ENCODE measurements at regions not wholly inside any gene's neighbourhood (a gene's known extent, or its start where the extent isn't known, plus 50 kb on each side); places are given as distances from the start of the nearest gene placed in this dataset.

DNA sequence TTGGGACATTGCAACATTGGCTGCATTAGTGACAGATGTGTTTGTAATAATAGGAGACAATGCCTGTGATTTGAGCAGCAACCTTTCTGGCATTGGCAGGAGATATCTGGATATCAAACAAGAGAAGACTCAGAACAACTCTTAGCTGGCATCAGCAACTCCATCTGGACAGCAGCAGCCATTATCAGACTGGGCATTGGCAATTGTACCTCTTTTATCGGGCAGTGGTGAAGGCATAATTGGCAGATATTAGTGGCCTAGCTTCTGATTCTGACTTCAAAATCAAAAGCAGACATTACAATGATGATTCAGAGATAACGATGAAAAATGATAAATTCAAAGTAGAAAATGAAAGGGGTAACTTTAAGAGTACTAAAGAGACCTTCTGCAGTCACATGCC lies 1193.7 kb downstream of the EFNB2 start:
- Mint-ChIP-seq H3K27me3 (peaks cover 4% of the 10 kb centered on the region), H3K36me3 (ENCODE audit: low read depth) (no peaks in the 10 kb centered on the region), H3K27ac (no peak overlapping the region), H3K9me3 (no peaks in the 10 kb centered on the region), H3K4me3 (no peak overlapping the region), H3K4me1 (ENCODE audit: low read depth) (peaks cover 14% of the 10 kb centered on the region)
- no peak for DNase-seq

DNA sequence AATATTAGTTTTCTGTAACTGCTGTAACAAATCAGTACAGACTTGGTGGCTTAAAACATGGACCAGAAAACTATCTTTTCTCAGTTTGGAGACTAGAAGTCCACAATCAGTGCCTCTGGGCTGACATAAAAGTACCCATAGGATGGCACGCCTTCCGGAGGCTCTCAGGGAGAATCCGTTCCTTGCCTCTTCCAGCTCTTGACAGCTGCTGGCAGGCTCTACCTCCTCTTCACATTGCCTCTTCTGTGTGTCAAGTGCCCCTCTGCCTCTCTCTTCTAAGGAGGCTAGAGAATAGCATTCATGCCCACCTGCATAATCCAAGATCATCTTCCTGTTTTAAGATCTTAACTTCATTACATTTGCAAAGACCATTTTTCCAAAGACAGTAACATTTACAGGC lies 1194.2 kb downstream of the EFNB2 start:
- H3K4me3 Mint-ChIP-seq = no peak overlapping the region

DNA sequence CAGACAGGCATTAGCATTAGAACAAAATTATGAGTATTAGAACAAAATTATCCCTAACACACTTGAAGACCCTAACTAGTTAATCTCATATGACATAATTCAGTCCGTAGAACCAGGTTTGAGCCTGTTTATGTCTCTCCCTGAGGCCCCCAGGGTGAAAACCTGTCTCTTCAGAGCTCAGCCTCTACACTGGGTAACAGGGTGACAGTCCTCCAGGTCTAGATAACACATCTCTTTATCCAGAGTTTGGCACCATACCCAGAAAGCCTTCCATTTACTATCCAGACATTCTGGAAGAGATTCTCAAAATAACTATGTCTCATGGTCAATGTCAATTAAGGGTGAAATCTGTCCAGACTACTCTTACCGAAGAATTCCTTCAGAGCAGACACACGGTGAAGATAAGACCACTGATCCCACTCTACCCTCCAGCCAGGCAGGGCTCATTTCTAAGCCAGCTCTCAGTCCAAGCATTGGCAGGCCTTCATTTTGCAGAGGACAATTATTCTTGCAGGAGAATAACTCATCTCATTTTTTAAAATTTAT lies 1195.3 kb downstream of the EFNB2 start:
- H3K4me3 Mint-ChIP-seq = no peak overlapping the region
- no peaks in the 10 kb centered on the region for H3K36me3 Mint-ChIP-seq (ENCODE audit: low read depth)
- H3K9me3 Mint-ChIP-seq = no peaks in the 10 kb centered on the region
- H3K27me3 Mint-ChIP-seq = peaks cover 4% of the 10 kb centered on the region
- H3K27ac Mint-ChIP-seq = no peak overlapping the region
- no peak for DNase-seq
- peaks cover 14% of the 10 kb centered on the region for H3K4me1 Mint-ChIP-seq (ENCODE audit: low read depth)

More for the DNA sequence above, 1194.2 kb downstream of the EFNB2 start:
- Mint-ChIP-seq H3K4me1 (ENCODE audit: low read depth) (peaks cover 14% of the 10 kb centered on the region), H3K27me3 (peaks cover 4% of the 10 kb centered on the region), H3K9me3 (no peaks in the 10 kb centered on the region), H3K27ac (no peak overlapping the region), H3K36me3 (ENCODE audit: low read depth) (no peaks in the 10 kb centered on the region)
- DNase-seq = no peak

DNA sequence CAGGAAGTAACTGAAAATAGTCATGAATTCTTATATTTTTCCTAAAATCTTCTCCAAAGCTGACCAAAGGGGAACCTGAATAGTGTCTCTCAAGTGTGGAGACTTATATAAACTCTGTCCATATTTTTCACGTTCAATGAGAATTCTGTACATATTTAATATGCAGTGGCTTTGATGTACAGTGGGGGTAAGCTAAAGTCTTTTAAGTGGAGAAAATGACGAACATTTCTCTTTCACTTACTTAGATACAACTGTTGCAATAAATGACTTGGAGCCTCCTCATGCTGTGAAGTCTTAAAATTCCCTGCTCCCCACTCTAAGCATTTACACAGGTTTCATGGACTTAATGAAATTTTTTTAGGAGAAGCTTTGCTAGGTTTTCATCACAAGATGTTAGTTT lies 1196.7 kb downstream of the EFNB2 start:
- DNase-seq = no peak
- H3K4me3 Mint-ChIP-seq = peak overlapping the region; percentile 18
- peaks cover 14% of the 10 kb centered on the region for H3K4me1 Mint-ChIP-seq (ENCODE audit: low read depth)
- peaks cover 4% of the 10 kb centered on the region for H3K27me3 Mint-ChIP-seq
- H3K27ac Mint-ChIP-seq = no peak overlapping the region
- H3K9me3 Mint-ChIP-seq = no peaks in the 10 kb centered on the region
- H3K36me3 Mint-ChIP-seq (ENCODE audit: low read depth) = no peaks in the 10 kb centered on the region

DNA sequence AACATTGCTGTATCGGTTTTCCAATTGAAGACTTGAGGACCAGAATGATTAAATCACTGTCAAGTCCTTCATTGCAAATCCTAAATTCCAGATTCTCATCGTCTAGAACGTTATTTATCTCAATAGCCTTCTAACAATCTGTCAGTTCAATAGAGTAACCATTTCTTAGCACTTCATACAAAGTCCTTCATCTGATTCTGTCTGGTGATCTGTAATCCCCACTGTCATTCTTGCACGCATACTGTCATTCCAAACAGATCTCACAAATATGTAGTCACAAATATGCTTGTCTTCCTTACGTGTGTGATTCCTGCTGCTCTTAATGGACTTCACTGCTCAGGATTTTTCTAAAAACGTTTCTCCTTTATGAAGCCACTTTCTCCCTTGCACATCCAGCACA lies 1197.5 kb downstream of the EFNB2 start:
- Mint-ChIP-seq H3K27ac (no peak overlapping the region), H3K4me1 (ENCODE audit: low read depth) (peaks cover 14% of the 10 kb centered on the region), H3K36me3 (ENCODE audit: low read depth) (no peaks in the 10 kb centered on the region), H3K9me3 (no peaks in the 10 kb centered on the region), H3K4me3 (no peak overlapping the region), H3K27me3 (peaks cover 4% of the 10 kb centered on the region)
- no peak for DNase-seq

DNA sequence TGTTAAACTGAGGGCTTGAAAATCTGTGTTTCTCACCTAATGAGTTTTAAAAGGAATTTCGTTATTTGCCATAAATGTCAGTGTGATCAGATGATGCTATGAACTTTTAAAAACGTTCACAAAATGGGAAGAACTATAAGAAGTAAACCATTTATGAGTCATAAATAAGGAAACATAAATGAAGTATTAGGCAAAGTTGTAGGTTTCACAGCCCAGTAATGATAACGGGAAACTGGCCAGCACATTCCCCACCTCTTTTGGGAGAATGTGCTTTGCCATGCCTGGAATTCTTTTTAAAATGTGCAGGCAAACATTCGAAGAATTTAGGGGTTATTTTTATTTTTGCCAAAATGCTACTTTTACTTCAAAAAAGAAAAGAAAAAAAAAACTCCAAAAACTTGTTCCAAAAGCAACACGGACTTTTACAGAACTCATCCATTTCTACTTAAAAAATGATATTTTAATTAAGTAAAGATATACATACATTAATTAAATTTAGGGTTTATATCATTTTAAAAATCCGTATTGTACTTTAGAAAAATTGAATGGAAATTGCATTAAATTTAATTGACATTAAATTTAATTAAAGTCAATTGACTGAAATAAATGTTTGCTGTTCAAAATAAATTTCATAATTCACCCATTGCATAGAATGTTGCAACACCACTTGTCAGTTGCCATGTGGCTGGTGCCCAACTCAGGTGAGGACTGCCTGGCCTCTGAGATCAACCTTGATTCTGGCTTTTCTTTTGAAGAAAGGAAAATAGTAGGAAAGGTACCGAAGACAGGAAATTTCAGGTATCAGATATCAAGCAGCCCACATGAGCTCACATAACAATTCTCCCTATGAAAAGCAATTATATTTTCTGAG lies 1198.5 kb downstream of the EFNB2 start:
- no peak overlapping the region for H3K27ac Mint-ChIP-seq
- peaks cover 4% of the 10 kb centered on the region for H3K27me3 Mint-ChIP-seq
- peaks cover 14% of the 10 kb centered on the region for H3K4me1 Mint-ChIP-seq (ENCODE audit: low read depth)
- DNase-seq = no peak
- no peak overlapping the region for H3K4me3 Mint-ChIP-seq
- no peaks in the 10 kb centered on the region for H3K36me3 Mint-ChIP-seq (ENCODE audit: low read depth)
- no peaks in the 10 kb centered on the region for H3K9me3 Mint-ChIP-seq

DNA sequence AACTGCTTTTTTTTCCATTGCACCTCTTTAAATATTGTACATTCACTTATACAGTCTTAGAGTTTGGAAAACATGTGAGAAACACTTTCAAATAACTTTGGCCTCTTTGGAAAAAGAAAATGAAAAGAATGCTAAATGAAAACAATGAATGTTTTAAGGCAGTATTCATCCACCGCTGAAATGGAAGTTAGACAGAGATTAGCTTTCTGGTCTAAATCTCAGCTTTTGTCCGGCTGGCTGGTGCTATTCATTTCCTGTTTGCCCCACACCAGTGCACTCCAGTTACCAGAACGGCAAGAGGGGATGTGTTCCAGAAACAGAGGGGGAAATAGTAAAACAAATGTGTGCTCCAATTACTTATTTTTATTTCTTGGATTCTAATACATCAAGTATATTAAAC lies 1201.3 kb downstream of the EFNB2 start:
- H3K9me3 Mint-ChIP-seq = peaks cover 7% of the 10 kb centered on the region
- H3K27me3 Mint-ChIP-seq = peaks cover 4% of the 10 kb centered on the region
- DNase-seq = no peak
- H3K27ac Mint-ChIP-seq = no peak overlapping the region
- no peak overlapping the region for H3K4me3 Mint-ChIP-seq
- peaks cover 18% of the 10 kb centered on the region for H3K4me1 Mint-ChIP-seq (ENCODE audit: low read depth)
- no peaks in the 10 kb centered on the region for H3K36me3 Mint-ChIP-seq (ENCODE audit: low read depth)

DNA sequence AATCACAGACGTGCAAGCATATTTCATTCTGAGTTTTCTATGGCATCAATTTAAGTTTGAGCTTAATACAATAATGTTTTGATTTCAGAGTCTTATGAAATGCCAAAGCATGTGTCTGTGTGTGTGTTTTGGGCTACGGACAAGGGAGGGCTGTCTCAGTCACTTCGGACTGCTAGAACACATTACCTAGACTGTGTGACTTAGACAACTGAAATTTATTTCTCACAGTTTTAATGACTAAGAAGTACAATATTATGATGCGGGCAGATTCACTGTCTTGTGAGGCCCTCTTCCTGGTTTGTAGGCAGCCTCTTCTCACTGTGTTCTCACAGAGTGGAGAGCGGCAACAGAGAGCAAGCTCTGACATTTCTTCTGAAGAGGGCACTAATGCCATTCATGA lies 1202.0 kb downstream of the EFNB2 start:
- no peak for DNase-seq
- no peak overlapping the region for H3K4me3 Mint-ChIP-seq

DNA sequence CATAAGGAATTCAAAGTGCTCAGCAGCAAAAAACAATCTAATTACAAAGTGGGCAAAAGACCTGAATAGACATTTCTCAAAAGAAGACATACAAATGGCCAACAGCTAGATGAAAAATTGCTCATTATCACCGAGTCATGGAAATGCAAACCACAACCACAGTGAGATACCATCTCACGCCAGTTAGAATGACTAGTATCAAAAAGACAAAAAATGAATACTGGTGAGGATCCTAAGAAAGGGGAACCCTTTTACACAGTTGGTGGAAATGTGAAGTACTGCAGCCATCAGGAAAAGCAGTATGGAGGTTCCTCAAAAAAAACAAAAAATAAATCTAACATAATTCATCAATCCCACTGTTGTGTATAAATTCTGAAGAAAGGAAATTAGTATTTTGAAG lies 1206.1 kb downstream of the EFNB2 start:
- H3K4me3 Mint-ChIP-seq = no peak overlapping the region
- H3K9me3 Mint-ChIP-seq = peaks cover 7% of the 10 kb centered on the region
- H3K36me3 Mint-ChIP-seq (ENCODE audit: low read depth) = no peaks in the 10 kb centered on the region
- no peaks in the 10 kb centered on the region for H3K27me3 Mint-ChIP-seq
- no peak for DNase-seq
- H3K27ac Mint-ChIP-seq = no peak overlapping the region
- H3K4me1 Mint-ChIP-seq (ENCODE audit: low read depth) = peaks cover 8% of the 10 kb centered on the region

More for the DNA sequence above, 1202.0 kb downstream of the EFNB2 start:
- Mint-ChIP-seq H3K27me3 (peaks cover 4% of the 10 kb centered on the region), H3K9me3 (peaks cover 7% of the 10 kb centered on the region), H3K27ac (no peak overlapping the region), H3K4me1 (ENCODE audit: low read depth) (peaks cover 15% of the 10 kb centered on the region), H3K36me3 (ENCODE audit: low read depth) (no peaks in the 10 kb centered on the region)

DNA sequence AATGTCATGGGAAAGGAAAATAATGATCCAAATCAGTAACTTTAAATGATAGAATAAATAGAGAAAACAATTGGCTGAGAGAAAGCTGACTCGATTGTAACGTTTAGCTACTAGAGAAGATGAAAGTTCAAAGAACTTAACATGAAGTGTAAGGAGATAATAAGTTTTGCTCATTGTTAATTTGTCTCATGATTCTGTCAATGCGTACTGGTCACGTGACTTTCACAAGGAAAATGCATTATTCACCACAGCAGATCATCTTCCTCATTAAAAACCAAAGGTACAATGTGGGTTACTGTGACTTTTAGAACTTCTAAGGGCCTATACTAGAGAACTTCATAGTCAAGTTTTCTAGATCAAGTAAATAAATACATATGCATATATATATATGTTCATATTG lies 1207.2 kb downstream of the EFNB2 start:
- no peak for DNase-seq
- H3K9me3 Mint-ChIP-seq = peaks cover 7% of the 10 kb centered on the region
- H3K27ac Mint-ChIP-seq = no peak overlapping the region
- H3K36me3 Mint-ChIP-seq (ENCODE audit: low read depth) = no peaks in the 10 kb centered on the region
- no peaks in the 10 kb centered on the region for H3K27me3 Mint-ChIP-seq
- no peak overlapping the region for H3K4me3 Mint-ChIP-seq
- peaks cover 8% of the 10 kb centered on the region for H3K4me1 Mint-ChIP-seq (ENCODE audit: low read depth)

DNA sequence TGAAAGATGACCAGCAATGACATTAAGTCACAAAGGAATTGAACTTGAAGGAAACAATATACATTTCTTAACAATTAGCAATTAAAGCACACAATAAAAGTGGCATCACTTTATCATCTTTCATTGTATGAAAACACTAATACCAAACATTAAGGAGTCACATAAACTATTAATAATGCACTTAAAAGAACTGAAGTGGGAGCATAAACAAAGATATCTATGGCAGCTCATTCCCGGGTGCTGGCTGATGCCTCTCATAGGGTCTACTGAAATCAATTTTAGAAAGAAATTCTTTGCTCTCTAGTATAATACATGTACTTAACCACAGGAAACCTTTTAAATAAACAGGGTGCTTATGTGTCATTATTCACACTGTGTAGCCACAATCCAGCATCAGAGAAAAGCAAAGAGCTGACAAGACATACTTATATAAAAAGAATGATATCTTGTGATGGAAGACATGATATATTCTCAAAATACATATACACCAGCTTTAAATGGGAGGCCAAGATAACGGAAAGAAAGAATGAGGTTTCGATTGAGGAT lies 1207.8 kb downstream of the EFNB2 start:
- H3K4me1 Mint-ChIP-seq (ENCODE audit: low read depth) = peaks cover 8% of the 10 kb centered on the region
- no peaks in the 10 kb centered on the region for H3K27me3 Mint-ChIP-seq
- H3K27ac Mint-ChIP-seq = no peak overlapping the region
- no peak overlapping the region for H3K4me3 Mint-ChIP-seq
- H3K9me3 Mint-ChIP-seq = peaks cover 7% of the 10 kb centered on the region
- DNase-seq = no peak
- no peaks in the 10 kb centered on the region for H3K36me3 Mint-ChIP-seq (ENCODE audit: low read depth)

DNA sequence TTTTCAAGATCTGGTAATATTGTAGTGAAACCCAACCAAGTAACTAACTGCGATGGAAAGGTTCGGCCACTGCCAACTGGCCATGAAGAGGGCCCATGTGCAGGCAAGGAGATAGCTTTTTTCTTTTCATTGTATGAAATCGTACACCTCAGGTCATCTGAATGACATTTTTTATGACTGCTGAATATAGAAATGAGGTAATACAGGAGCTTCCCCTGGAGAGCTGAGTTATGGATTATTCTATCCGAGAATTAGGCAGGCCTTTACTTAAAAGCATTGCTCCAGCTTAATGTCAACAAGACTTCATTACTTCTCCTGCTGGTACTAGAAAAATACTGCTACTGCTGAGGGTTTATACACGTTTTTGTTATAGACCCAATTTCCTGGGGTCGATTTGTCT lies 1215.6 kb downstream of the EFNB2 start:
- H3K27ac Mint-ChIP-seq = no peak overlapping the region
- H3K9me3 Mint-ChIP-seq = no peaks in the 10 kb centered on the region
- no peaks in the 10 kb centered on the region for H3K4me1 Mint-ChIP-seq (ENCODE audit: low read depth)
- no peaks in the 10 kb centered on the region for H3K36me3 Mint-ChIP-seq (ENCODE audit: low read depth)
- DNase-seq = no peak
- H3K4me3 Mint-ChIP-seq = no peak overlapping the region
- H3K27me3 Mint-ChIP-seq = no peaks in the 10 kb centered on the region

DNA sequence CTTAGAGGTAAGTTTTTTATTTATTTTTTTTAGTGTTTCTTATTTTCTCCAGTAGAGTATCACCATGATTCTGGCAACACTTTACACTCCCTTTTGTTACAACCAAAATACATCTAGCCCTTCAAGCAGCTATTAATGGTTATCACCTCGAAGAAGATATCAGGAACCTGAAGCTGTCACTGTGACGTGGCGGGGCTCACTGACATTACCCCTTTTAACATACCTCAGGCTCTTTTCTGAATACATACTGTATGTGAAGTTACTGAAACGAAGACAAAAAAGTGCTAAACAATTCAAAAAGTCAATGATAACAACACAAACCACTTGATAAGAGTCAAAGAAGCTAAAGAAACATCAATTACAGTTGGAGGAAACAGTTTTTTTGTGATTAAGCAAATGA lies 1218.7 kb downstream of the EFNB2 start:
- Mint-ChIP-seq H3K9me3 (no peaks in the 10 kb centered on the region), H3K27ac (no peak overlapping the region), H3K4me3 (no peak overlapping the region), H3K4me1 (ENCODE audit: low read depth) (no peaks in the 10 kb centered on the region), H3K27me3 (no peaks in the 10 kb centered on the region), H3K36me3 (ENCODE audit: low read depth) (no peaks in the 10 kb centered on the region)
- DNase-seq = no peak

DNA sequence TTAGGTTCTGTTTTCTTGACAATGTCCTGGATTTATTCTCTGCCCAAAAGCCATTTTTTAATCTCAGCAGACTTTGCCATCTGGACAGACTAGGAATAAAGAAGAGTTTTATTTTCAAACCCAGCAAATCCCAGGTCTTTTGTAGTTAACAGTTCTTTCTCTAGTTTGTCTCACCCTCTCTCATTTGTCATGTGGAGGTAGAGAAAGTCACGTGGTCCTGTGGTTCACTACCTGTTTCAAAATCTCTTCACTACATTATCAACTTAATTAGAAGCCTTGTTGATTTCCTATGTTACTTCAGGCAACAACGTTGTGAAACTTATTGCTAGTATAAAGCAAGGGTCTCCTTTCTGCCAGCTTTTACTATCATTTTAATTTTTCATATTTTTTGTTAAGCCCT lies 1222.6 kb downstream of the EFNB2 start:
- Mint-ChIP-seq H3K27me3 (no peaks in the 10 kb centered on the region), H3K4me3 (no peak overlapping the region), H3K36me3 (ENCODE audit: low read depth) (no peaks in the 10 kb centered on the region), H3K27ac (no peak overlapping the region), H3K4me1 (ENCODE audit: low read depth) (no peaks in the 10 kb centered on the region), H3K9me3 (no peaks in the 10 kb centered on the region)
- no peak for DNase-seq

DNA sequence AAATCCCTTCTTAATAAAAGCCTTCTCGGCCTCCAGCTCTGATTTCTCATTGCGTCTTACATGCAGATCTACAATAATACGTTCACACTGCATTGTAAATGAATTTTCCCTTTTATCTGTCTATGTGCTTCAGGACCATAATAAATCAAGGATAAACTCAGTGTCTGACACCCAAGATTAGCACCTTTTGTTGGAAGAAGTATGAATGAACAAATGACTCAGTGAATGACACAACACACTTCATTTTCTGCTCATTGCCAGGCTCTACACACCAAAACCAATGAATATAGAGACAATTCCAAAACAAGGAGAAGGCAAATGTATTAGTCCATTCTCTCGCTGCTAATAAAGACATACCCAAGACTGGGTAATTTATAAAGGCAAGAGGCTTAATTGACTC lies 1224.4 kb downstream of the EFNB2 start:
- Mint-ChIP-seq H3K9me3 (no peaks in the 10 kb centered on the region), H3K36me3 (ENCODE audit: low read depth) (no peaks in the 10 kb centered on the region), H3K27me3 (no peaks in the 10 kb centered on the region), H3K4me3 (no peak overlapping the region), H3K27ac (no peak overlapping the region), H3K4me1 (ENCODE audit: low read depth) (no peaks in the 10 kb centered on the region)
- DNase-seq = no peak

All from activated T-cell treated with anti-CD3 and anti-CD28 coated beads, Interleukin-2, amount 50 U/mL, for 24 hours (primary cell).